Retinal pigment epithelial cell (primary cell): ENCODE measurements at regions not wholly inside any gene's neighbourhood (a gene's known extent, or its start where the extent isn't known, plus 50 kb on each side); places are given as distances from the start of the nearest gene placed in this dataset.

Source experiments
- DNase-seq: peaks from one replicate; pipeline ENCODE4 v3.0.0-alpha.2; 2010; ENCODE audit warnings: low read depth
- H3K4me3 ChIP-seq: 2 replicates; pipeline ENCODE4 v1.5.1; 2011; ENCODE audit warnings: mild to moderate bottlenecking, low read length, control low read depth, moderate library complexity
- CTCF ChIP-seq: conservative IDR thresholded peaks from 2 replicates; pipeline ENCODE4 v1.5.1; 2011; ENCODE audit warnings: low read depth, low read length, control low read depth, inconsistent platforms

GRCh38 chr5:13252699-13253098 is 691.8 kb downstream of the DNAH5 start:
- TF ChIP-seq CTCF, result no peak
- DNase-seq, result no peak
- no peak overlapping the region for H3K4me3 ChIP-seq

- no peak for TF ChIP-seq CTCF
- no peak for DNase-seq
- no peak overlapping the region for H3K4me3 ChIP-seq
Observed at GRCh38 chr5:13251623-13252376, 692.7 kb downstream of the DNAH5 start.

GRCh38 chr5:13250464-13251291 is 693.8 kb downstream of the DNAH5 start:
- peak; percentile 70 for TF ChIP-seq CTCF
- DNase-seq, result no peak
- H3K4me3 ChIP-seq, result no peak overlapping the region

- H3K4me3 ChIP-seq, result no peak overlapping the region
- DNase-seq, result no peak
- TF ChIP-seq CTCF, result no peak
Observed at GRCh38 chr5:13249854-13250253, 694.6 kb downstream of the DNAH5 start.

GRCh38 chr5:13248253-13248652 is 696.2 kb downstream of the DNAH5 start:
- H3K4me3 ChIP-seq, result no peak overlapping the region
- TF ChIP-seq CTCF, result no peak
- DNase-seq, result peak; percentile 39

GRCh38 chr5:13246053-13246452 is 698.4 kb downstream of the DNAH5 start:
- TF ChIP-seq CTCF, result no peak
- no peak overlapping the region for H3K4me3 ChIP-seq

More at GRCh38 chr5:13246053-13246452, 698.4 kb downstream of the DNAH5 start:
- no peak for DNase-seq
